CD8-positive, alpha-beta memory T cell (primary cell): ENCODE measurements at regions not wholly inside any gene's neighbourhood (a gene's known extent, or its start where the extent isn't known, plus 50 kb on each side); places are given as distances from the start of the nearest gene placed in this dataset.

Experiments
- CTCF ChIA-PET: fragments of 350-600 bp; sonication (Branson Sonifier 250); formaldehyde crosslinking; loops from one replicate; lab custom pipeline; 2021; ENCODE audit warnings: antibody characterized with exemption; lab: Charles Lee
- POLR2A ChIA-PET: fragments of 350-600 bp; sonication (Branson Sonifier 250); formaldehyde crosslinking; loops from one replicate; lab custom pipeline; 2021; ENCODE audit warnings: antibody characterized with exemption; lab: Charles Lee
- DNase-seq, 5 donors: peaks; one replicate each; pipeline versions ENCODE4 v3.0.0 to v3.0.0-alpha.2; 2020 to 2022; ENCODE audit warnings: mixed read lengths in 1 of 5
- H3K27ac ChIP-seq: one replicate; pipeline ENCODE4 v1.7.0; 2013; ENCODE audit warnings: low read depth, mild to moderate bottlenecking, low read length, moderate library complexity
- H3K27me3 ChIP-seq: 2 replicates; pipeline ENCODE4 v1.7.0; 2013; ENCODE audit warnings: low read length, mild to moderate bottlenecking; ENCODE audit not compliant: insufficient read depth, poor library complexity, severe bottlenecking
- H3K36me3 ChIP-seq: 2 replicates; pipeline ENCODE4 v1.7.0; 2013; ENCODE audit warnings: mild to moderate bottlenecking, low read length, moderate library complexity; ENCODE audit not compliant: insufficient read depth
- H3K4me1 ChIP-seq: 2 replicates; pipeline ENCODE4 v1.7.0; 2013; ENCODE audit warnings: mild to moderate bottlenecking, low read length, moderate library complexity; ENCODE audit not compliant: insufficient read depth
- H3K4me3 ChIP-seq: 2 replicates; pipeline ENCODE4 v1.7.0; 2013; ENCODE audit warnings: mild to moderate bottlenecking, low read length
- H3K9me3 ChIP-seq: 2 replicates; pipeline ENCODE4 v1.7.0; 2013; ENCODE audit warnings: mild to moderate bottlenecking, low read length
- H3K27ac Mint-ChIP-seq, 8 donors: one replicate each; pipeline ENCODE4 v1.8.0; 2020 to 2021; ENCODE audit warnings: mixed read lengths in 8 of 8, mild to moderate bottlenecking in 6 of 8, inconsistent platforms in 3 of 8, moderate library complexity in 3 of 8
- H3K27me3 Mint-ChIP-seq, 2 donors: one replicate each; pipeline ENCODE4 v1.8.0; 2020 to 2021; ENCODE audit warnings: mixed read lengths in 2 of 2, mild to moderate bottlenecking in 1 of 2, moderate library complexity in 1 of 2
- H3K36me3 Mint-ChIP-seq, 3 donors: one replicate each; pipeline ENCODE4 v1.8.0; 2020 to 2021; ENCODE audit warnings: mixed read lengths in 3 of 3, inconsistent platforms in 1 of 3, mild to moderate bottlenecking in 1 of 3
- H3K4me1 Mint-ChIP-seq, 3 donors: one replicate each; pipeline ENCODE4 v1.8.0; 2020 to 2021; ENCODE audit warnings: mixed read lengths in 3 of 3, inconsistent platforms in 1 of 3, mild to moderate bottlenecking in 1 of 3
- H3K4me3 Mint-ChIP-seq, 7 donors: one replicate each; pipeline ENCODE4 v1.8.0; 2020 to 2021; ENCODE audit warnings: mixed read lengths in 7 of 7, mild to moderate bottlenecking in 6 of 7, moderate library complexity in 4 of 7, inconsistent platforms in 2 of 7
- H3K9me3 Mint-ChIP-seq, 5 donors: one replicate each; pipeline ENCODE4 v1.8.0; 2020 to 2022; ENCODE audit warnings: mixed read lengths in 5 of 5, mild to moderate bottlenecking in 3 of 5, moderate library complexity in 2 of 5, inconsistent platforms in 1 of 5

DNA sequence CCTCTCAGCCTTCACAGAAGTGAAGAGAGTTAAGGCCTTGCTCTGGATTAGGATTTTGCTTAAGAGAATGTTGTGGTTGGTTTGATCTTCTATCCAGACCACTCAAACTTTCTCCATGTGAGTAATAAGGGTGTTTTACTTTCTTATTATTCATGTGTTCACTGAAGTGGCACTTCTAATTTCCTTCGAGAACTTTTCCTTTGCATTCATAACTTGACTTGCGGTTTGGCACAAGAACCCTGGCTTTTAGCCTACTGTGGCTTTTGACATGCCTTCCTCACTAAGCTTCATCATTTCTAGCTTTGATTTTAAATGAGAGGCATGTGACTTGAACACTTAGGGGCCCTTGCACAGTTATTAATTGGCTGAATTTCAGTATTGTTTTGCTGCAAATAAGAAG lies 166.1 kb upstream of the OPRM1 start:
- no peak for DNase-seq
- H3K36me3 ChIP-seq, result no peaks in the 10 kb centered on the region
- ChIA-PET POLR2A (no interaction called here), CTCF (no interaction called here)
- H3K27ac ChIP-seq, result no peak overlapping the region
- peaks cover 2 to 10% (median 4%) of the 10 kb centered on the region in 5 donors for H3K9me3 Mint-ChIP-seq
- H3K9me3 ChIP-seq, result no peaks in the 10 kb centered on the region
- H3K4me1 Mint-ChIP-seq, result no peaks in the 10 kb centered on the region
- H3K36me3 Mint-ChIP-seq, result no peaks in the 10 kb centered on the region
- H3K27me3 Mint-ChIP-seq, result peaks cover 0 to 2% of the 10 kb centered on the region in 2 donors
- H3K27ac Mint-ChIP-seq, result no peak overlapping the region
- no peak overlapping the region for H3K4me3 ChIP-seq
- no peak overlapping the region for H3K4me3 Mint-ChIP-seq
- H3K27me3 ChIP-seq, result no peaks in the 10 kb centered on the region
- H3K4me1 ChIP-seq, result no peaks in the 10 kb centered on the region

DNA sequence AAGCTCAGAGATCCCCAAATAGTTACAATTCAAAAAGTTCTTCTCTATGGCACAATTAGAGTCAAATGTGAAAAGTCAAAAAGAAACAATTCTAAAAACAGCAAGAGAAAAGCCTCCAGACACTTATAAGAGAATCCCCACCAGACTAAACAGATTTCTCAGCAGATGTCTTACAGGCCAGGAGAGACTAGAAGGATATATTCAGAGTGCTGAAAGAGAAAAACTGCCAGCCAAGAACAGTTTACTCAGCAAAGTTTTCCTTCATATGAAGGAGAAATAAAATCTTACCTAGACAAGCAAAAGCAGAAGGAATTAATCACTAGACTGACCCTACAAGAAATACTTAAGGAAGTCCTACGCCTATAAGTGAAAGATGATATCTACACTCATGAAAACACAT lies 176.1 kb upstream of the OPRM1 start:
- POLR2A ChIA-PET, result no interaction called here
- Histone ChIP-seq H3K36me3 (no peaks in the 10 kb centered on the region), H3K9me3 (no peaks in the 10 kb centered on the region), H3K4me1 (no peaks in the 10 kb centered on the region), H3K4me3 (no peak overlapping the region), H3K27ac (no peak overlapping the region), H3K27me3 (no peaks in the 10 kb centered on the region)
- no peak overlapping the region for H3K27ac Mint-ChIP-seq
- H3K4me3 Mint-ChIP-seq, result no peak overlapping the region
- H3K4me1 Mint-ChIP-seq, result no peaks in the 10 kb centered on the region
- H3K27me3 Mint-ChIP-seq, result peaks cover 0 to under 1% of the 10 kb centered on the region in 2 donors
- CTCF ChIA-PET, result no interaction called here
- H3K9me3 Mint-ChIP-seq, result peaks cover 0 to 9% (median 0%) of the 10 kb centered on the region in 5 donors
- no peaks in the 10 kb centered on the region for H3K36me3 Mint-ChIP-seq
- DNase-seq, result no peak

DNA sequence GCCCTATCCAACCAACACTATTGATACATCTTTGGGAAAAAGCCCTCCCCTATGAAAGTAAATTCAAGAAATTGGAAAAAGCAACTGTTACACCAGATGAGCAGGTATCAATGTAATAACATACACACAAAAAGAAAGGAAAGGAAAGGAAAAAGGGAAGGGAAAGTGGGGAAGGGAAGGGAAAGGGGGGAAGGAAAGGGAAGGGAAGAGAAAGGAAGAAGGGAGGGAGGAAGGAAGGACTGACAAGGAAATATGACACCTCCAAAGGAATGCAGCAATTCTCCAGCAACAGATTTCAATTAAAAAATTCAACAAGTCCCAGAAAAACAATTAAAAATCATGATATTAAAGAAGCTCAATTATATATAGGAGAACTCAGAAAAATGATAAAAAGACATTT lies 176.9 kb upstream of the OPRM1 start:
- no peaks in the 10 kb centered on the region for H3K4me1 Mint-ChIP-seq
- H3K4me3 ChIP-seq, result no peak overlapping the region
- H3K36me3 Mint-ChIP-seq, result no peaks in the 10 kb centered on the region
- no peak overlapping the region for H3K27ac Mint-ChIP-seq
- DNase-seq, result no peak
- H3K9me3 Mint-ChIP-seq, result peaks cover 0 to 9% (median 0%) of the 10 kb centered on the region in 5 donors
- H3K4me1 ChIP-seq, result no peaks in the 10 kb centered on the region
- H3K36me3 ChIP-seq, result no peaks in the 10 kb centered on the region
- ChIA-PET POLR2A (no interaction called here), CTCF (no interaction called here)
- H3K27me3 Mint-ChIP-seq, result no peaks in the 10 kb centered on the region
- no peaks in the 10 kb centered on the region for H3K9me3 ChIP-seq
- H3K27me3 ChIP-seq, result no peaks in the 10 kb centered on the region
- H3K27ac ChIP-seq, result no peak overlapping the region
- no peak overlapping the region for H3K4me3 Mint-ChIP-seq

DNA sequence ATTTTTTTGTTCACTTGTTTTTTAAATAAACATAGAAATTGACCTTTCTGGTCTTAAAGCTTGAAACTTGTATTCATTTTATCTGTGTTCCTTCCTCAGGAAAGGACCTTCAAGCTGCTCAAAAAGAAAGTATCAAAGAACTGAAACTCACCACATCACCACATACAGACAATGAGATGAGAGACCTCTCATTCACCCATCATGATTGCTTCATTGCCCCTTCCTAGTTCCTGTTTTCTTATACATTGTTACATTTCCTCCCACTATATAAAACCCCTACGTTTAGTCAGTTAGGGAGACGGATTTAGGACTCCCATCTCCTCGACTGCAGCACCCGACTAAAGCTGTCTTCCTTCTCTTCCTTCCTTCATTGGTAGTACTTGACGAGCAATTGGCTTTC lies 180.5 kb upstream of the OPRM1 start:
- DNase-seq, result no peak
- no peaks in the 10 kb centered on the region for H3K4me1 ChIP-seq
- Mint-ChIP-seq H3K36me3 (no peaks in the 10 kb centered on the region), H3K27ac (no peak overlapping the region), H3K9me3 (peaks cover 0 to 9% (median 0%) of the 10 kb centered on the region in 5 donors), H3K4me1 (no peaks in the 10 kb centered on the region), H3K4me3 (no peak overlapping the region), H3K27me3 (no peaks in the 10 kb centered on the region)
- no peak overlapping the region for H3K27ac ChIP-seq
- no peak overlapping the region for H3K4me3 ChIP-seq
- ChIA-PET POLR2A (no interaction called here), CTCF (no interaction called here)
- H3K27me3 ChIP-seq, result no peaks in the 10 kb centered on the region
- no peaks in the 10 kb centered on the region for H3K9me3 ChIP-seq
- H3K36me3 ChIP-seq, result no peaks in the 10 kb centered on the region

DNA sequence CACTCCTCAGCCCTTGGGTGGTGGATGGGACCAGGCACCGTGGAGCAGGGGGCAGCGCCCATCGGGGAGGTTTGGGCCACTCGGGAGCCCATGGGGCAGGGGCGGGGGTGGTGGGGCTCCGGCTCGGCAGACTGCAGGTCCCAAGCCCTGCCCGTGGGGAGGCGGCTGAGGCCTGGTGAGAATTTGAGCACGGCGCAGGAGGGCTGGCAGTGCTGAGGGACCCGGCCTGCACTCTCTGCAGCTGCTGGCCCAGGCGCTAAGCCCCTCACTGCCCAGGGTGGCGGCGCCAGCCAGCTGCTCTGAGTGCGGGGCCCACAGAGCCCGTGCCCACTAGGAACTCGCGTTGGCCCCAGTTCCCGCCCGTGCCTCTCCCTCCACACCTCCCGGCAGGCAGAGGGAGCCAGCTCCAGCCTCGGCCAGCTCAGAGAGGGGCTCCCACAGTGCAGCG lies 182.1 kb upstream of the OPRM1 start:
- CTCF ChIA-PET, result no interaction called here

DNA sequence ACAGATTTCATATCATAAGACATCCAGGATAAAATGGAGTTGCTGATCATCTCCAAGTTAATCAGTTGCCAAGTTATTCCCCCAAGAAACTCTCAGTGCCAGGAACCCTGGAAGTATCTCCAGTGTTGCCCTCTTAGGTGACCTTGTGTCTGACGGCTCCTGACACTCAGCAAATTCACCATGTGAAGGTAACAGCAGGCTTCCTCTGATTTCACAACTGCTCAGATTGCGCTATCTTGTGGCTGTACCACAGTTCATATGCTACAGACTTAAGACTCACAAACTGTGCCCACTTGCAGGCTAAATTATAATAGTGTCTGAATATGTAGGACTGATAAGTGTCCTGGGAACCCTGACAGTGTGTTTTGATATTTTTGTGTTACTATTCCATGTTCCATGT lies 186.6 kb upstream of the OPRM1 start:
- Mint-ChIP-seq H3K4me1 (no peaks in the 10 kb centered on the region), H3K36me3 (no peaks in the 10 kb centered on the region), H3K27ac (no peak overlapping the region), H3K27me3 (no peaks in the 10 kb centered on the region), H3K9me3 (peaks cover 0 to 7% (median 1%) of the 10 kb centered on the region in 5 donors), H3K4me3 (no peak overlapping the region)
- Histone ChIP-seq H3K9me3 (no peaks in the 10 kb centered on the region), H3K27ac (no peak overlapping the region), H3K4me1 (no peaks in the 10 kb centered on the region), H3K36me3 (no peaks in the 10 kb centered on the region), H3K27me3 (no peaks in the 10 kb centered on the region), H3K4me3 (no peak overlapping the region)
- CTCF ChIA-PET, result no interaction called here
- POLR2A ChIA-PET, result no interaction called here
- no peak for DNase-seq

More for the DNA sequence above, 182.1 kb upstream of the OPRM1 start:
- H3K4me1 Mint-ChIP-seq, result no peaks in the 10 kb centered on the region
- H3K36me3 Mint-ChIP-seq, result no peaks in the 10 kb centered on the region
- no peak overlapping the region for H3K4me3 Mint-ChIP-seq
- no peaks in the 10 kb centered on the region for H3K27me3 Mint-ChIP-seq
- H3K9me3 ChIP-seq, result no peaks in the 10 kb centered on the region
- H3K27ac Mint-ChIP-seq, result no peak overlapping the region
- no peak overlapping the region for H3K4me3 ChIP-seq
- H3K36me3 ChIP-seq, result no peaks in the 10 kb centered on the region
- H3K27me3 ChIP-seq, result no peaks in the 10 kb centered on the region
- POLR2A ChIA-PET, result no interaction called here
- no peak overlapping the region for H3K27ac ChIP-seq
- DNase-seq, result no peak
- no peaks in the 10 kb centered on the region for H3K4me1 ChIP-seq
- peaks cover 0 to 1% (median 0%) of the 10 kb centered on the region in 5 donors for H3K9me3 Mint-ChIP-seq

DNA sequence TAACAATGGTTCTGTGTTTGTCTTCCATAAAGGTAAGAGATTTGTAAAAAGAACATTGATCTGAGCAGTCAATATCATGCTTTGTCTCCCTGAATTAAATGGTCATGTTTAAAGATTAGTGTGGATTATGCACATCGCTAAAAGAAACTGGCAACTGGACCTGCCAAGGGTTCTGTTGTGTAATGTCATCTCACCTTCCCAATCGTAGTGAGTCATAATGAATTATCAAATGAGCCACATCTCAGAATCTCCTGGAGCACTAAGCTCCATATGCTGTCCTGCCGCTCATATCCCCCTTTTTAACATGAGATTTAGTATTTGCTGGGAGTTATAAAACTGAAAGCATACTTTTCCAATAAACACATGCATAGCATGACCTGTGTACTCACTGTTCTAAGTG lies 187.0 kb upstream of the OPRM1 start:
- no peaks in the 10 kb centered on the region for H3K27me3 Mint-ChIP-seq
- Histone ChIP-seq H3K27ac (no peak overlapping the region), H3K4me1 (no peaks in the 10 kb centered on the region), H3K36me3 (no peaks in the 10 kb centered on the region), H3K9me3 (no peaks in the 10 kb centered on the region), H3K27me3 (no peaks in the 10 kb centered on the region), H3K4me3 (no peak overlapping the region)
- H3K9me3 Mint-ChIP-seq, result peaks cover 0 to 7% (median 1%) of the 10 kb centered on the region in 5 donors
- no peak overlapping the region for H3K4me3 Mint-ChIP-seq
- ChIA-PET POLR2A (no interaction called here), CTCF (no interaction called here)
- no peaks in the 10 kb centered on the region for H3K4me1 Mint-ChIP-seq
- no peak for DNase-seq
- no peak overlapping the region for H3K27ac Mint-ChIP-seq
- no peaks in the 10 kb centered on the region for H3K36me3 Mint-ChIP-seq

DNA sequence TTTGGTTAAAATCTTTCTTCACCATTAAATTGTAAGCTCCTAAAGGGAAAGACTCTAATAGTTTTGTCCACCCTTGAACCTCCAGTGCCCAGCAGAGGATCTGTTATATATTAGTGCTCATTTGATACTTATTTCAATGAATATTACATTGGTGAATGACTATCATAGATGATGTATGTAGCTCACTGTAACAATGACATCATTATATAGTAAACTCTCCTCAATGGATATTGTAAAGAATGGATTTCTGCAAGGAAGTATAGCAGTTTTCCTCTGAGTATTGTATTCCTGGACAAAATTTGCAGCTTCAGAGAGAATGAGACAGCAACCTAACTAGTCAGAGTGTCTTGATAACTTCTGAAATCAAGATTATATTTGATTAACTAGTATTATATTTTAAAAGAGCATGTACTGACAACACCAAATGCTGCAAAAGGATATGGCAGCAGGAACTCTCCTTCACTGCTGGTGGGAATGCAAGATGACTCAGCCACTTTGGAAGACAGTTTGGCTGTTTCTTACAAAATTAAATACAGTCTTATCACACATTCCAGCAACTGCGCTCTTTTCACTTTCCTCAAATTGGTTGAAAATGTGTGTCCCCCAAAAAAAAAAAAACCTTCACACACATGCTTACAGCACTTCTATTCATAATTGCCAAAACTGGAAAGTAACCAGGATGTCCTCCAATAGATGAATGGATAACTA lies 189.8 kb upstream of the OPRM1 start:
- Mint-ChIP-seq H3K4me1 (no peaks in the 10 kb centered on the region), H3K27ac (no peak overlapping the region), H3K27me3 (no peaks in the 10 kb centered on the region), H3K4me3 (no peak overlapping the region), H3K9me3 (peaks cover 0 to 7% (median 0%) of the 10 kb centered on the region in 5 donors), H3K36me3 (no peaks in the 10 kb centered on the region)
- ChIA-PET CTCF (no interaction called here), POLR2A (no interaction called here)
- H3K27ac ChIP-seq, result no peak overlapping the region
- H3K36me3 ChIP-seq, result no peaks in the 10 kb centered on the region
- no peaks in the 10 kb centered on the region for H3K27me3 ChIP-seq
- DNase-seq, result no peak
- H3K4me3 ChIP-seq, result no peak overlapping the region
- no peaks in the 10 kb centered on the region for H3K9me3 ChIP-seq
- no peaks in the 10 kb centered on the region for H3K4me1 ChIP-seq
